ENCODE measurements at regions not wholly inside any gene's neighbourhood (a gene's known extent, or its start where the extent isn't known, plus 50 kb on each side); places are given as distances from the start of the nearest gene placed in this dataset.

DNA sequence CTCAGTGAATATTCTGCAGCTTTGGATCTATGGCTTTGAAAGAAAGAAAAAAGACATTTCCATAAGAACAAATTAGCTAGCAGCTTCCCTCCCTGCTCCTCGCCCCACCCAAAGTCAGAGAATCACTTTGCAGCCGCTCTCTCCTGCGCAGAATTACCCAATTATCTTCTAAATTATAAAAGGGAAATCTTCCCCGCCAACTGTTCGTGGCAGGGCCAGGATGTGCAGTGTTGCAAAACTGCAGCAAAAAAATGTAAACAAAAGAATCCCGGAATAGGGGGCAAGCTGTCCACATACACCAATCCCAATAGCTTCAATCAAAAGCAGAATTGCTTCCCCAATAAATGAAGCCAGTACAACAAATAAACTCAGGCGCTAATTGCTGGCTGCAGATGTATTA, 510.6 kb downstream of the RBFOX1 start:
- no peak overlapping the region for H2AFZ ChIP-seq (ENCODE audit: insufficient read depth, low read length, poor library complexity)
- no peaks in the 10 kb centered on the region for H3K79me2 ChIP-seq (ENCODE audit: control insufficient read depth, insufficient read depth, low read length, poor library complexity)
- no peak overlapping the region for H3K4me2 ChIP-seq (ENCODE audit: low read length)
- H3K14ac ChIP-seq (ENCODE audit: low read length) = no peak overlapping the region
- H3K9me3 ChIP-seq (ENCODE audit: insufficient read depth, low read depth, low read length) = no peaks in the 10 kb centered on the region
- no peak overlapping the region for H4K91ac ChIP-seq (ENCODE audit: low read depth, low read length)
- no CpG with 5 or more reads among the region's 7 CpGs for WGBS (ENCODE audit: extremely low coverage, insufficient coverage, insufficient read length)
- H3K4me1 ChIP-seq (ENCODE audit: control insufficient read depth in 1 of 2, insufficient read depth in 2 of 2, low read length in 2 of 2) = no peaks in the 10 kb centered on the region
- no peak overlapping the region for H3K18ac ChIP-seq (ENCODE audit: low read length)
- H3K79me1 ChIP-seq (ENCODE audit: low read length) = no peaks in the 10 kb centered on the region
- H4K8ac ChIP-seq (ENCODE audit: low read depth, low read length) = no peak overlapping the region
- H4K12ac ChIP-seq (ENCODE audit: low read depth, low read length) = no peak overlapping the region
- no peak overlapping the region for H2AK5ac ChIP-seq (ENCODE audit: low read length)
- H3K4me3 ChIP-seq (ENCODE audit: low read depth, low read length) = no peak overlapping the region
- no peak overlapping the region for H3K4ac ChIP-seq (ENCODE audit: low read depth, low read length)
- H3K27me3 ChIP-seq (ENCODE audit: insufficient read depth, low read length) = no peaks in the 10 kb centered on the region
- no peaks in the 10 kb centered on the region for H3K36me3 ChIP-seq (ENCODE audit: control insufficient read depth in 1 of 2, insufficient read depth in 2 of 2, low read length in 2 of 2)
- no peak overlapping the region for H3K27ac ChIP-seq (ENCODE audit: low read depth, low read length)
- no peak overlapping the region for H2BK12ac ChIP-seq (ENCODE audit: low read length)
- no peak overlapping the region for H2BK5ac ChIP-seq (ENCODE audit: low read depth, low read length, poor library complexity)
- H3K23ac ChIP-seq (ENCODE audit: low read length) = no peak overlapping the region
- no peak overlapping the region for H3K9ac ChIP-seq (ENCODE audit: low read length)
- no peak overlapping the region for H2BK120ac ChIP-seq (ENCODE audit: insufficient read depth, low read length, poor library complexity)
- no peak for DNase-seq

DNA sequence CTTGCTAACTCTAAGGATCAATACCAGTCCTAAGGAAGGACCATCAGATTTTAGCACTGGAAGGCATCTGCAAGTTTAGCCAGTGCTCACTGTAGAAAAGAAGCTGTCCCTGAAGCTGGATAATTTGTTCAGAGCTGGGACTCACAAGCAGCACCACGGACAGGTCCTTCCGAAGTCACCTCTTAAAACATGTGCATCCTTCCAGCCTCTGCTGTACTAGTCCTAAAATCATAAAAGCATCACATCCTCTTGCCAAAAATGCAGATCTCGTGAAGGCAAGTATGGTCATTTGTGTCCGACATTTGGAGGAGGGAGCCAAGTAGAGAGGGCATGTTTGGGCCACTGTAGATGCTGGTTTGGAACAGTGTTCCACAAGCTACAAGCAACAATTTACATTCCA, 506.9 kb downstream of the RBFOX1 start:
- no peak overlapping the region for H3K27ac ChIP-seq (ENCODE audit: low read depth, low read length)
- H3K4me3 ChIP-seq (ENCODE audit: low read depth, low read length) = no peak overlapping the region
- H3K79me1 ChIP-seq (ENCODE audit: low read length) = no peaks in the 10 kb centered on the region
- H3K14ac ChIP-seq (ENCODE audit: low read length) = no peak overlapping the region
- H3K9ac ChIP-seq (ENCODE audit: low read length) = no peak overlapping the region
- no peak overlapping the region for H3K23ac ChIP-seq (ENCODE audit: low read length)
- H2BK12ac ChIP-seq (ENCODE audit: low read length) = no peak overlapping the region
- H2AK5ac ChIP-seq (ENCODE audit: low read length) = no peak overlapping the region
- H4K12ac ChIP-seq (ENCODE audit: low read depth, low read length) = no peak overlapping the region
- H3K4ac ChIP-seq (ENCODE audit: low read depth, low read length) = no peak overlapping the region
- H3K9me3 ChIP-seq (ENCODE audit: insufficient read depth, low read depth, low read length) = no peaks in the 10 kb centered on the region
- no peaks in the 10 kb centered on the region for H3K36me3 ChIP-seq (ENCODE audit: control insufficient read depth in 1 of 2, insufficient read depth in 2 of 2, low read length in 2 of 2)
- H3K79me2 ChIP-seq (ENCODE audit: control insufficient read depth, insufficient read depth, low read length, poor library complexity) = no peaks in the 10 kb centered on the region
- H3K4me1 ChIP-seq (ENCODE audit: control insufficient read depth in 1 of 2, insufficient read depth in 2 of 2, low read length in 2 of 2) = no peaks in the 10 kb centered on the region
- no peak overlapping the region for H3K4me2 ChIP-seq (ENCODE audit: low read length)
- H2BK5ac ChIP-seq (ENCODE audit: low read depth, low read length, poor library complexity) = no peak overlapping the region
- H4K91ac ChIP-seq (ENCODE audit: low read depth, low read length) = no peak overlapping the region
- WGBS (ENCODE audit: extremely low coverage, insufficient coverage, insufficient read length) = no CpG with 5 or more reads among the region's 4 CpGs
- DNase-seq = no peak
- no peaks in the 10 kb centered on the region for H3K27me3 ChIP-seq (ENCODE audit: insufficient read depth, low read length)
- no peak overlapping the region for H2AFZ ChIP-seq (ENCODE audit: insufficient read depth, low read length, poor library complexity)
- no peak overlapping the region for H3K18ac ChIP-seq (ENCODE audit: low read length)
- H4K8ac ChIP-seq (ENCODE audit: low read depth, low read length) = no peak overlapping the region
- H2BK120ac ChIP-seq (ENCODE audit: insufficient read depth, low read length, poor library complexity) = no peak overlapping the region

DNA sequence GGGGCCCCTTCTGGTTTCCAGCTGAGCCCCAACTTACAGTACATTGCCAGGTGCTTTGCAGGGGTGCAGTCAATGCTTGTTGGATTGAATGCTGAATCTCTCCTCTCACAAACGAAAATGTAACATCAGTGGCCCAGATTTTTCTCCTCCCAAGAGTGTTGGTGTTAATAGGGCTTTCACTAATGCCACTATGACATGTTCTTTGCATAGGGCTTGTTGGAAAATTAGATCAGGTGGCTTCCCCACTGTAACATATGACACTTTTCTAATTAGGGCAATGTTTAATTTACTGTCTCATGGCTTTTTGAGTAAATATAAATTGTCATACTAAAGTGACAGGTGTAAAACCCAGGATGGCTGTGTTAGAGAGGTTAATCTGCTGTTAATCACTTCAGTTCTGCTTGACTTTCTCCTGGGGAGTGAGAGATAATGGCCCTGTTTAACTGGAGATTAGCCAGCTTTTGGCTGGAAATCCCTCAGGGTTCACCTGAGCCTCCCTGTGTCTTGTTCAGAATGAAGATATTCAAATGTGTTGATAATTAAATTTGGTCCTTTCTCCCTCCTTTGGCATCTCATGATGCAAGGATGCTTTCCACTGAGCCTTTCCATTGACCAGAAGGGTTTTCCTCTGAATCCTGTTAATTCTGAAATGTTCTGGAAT, 502.3 kb downstream of the RBFOX1 start:
- H3K9me3 ChIP-seq (ENCODE audit: insufficient read depth, low read depth, low read length) = no peaks in the 10 kb centered on the region
- no peaks in the 10 kb centered on the region for H3K79me2 ChIP-seq (ENCODE audit: control insufficient read depth, insufficient read depth, low read length, poor library complexity)
- H3K27me3 ChIP-seq (ENCODE audit: insufficient read depth, low read length) = no peaks in the 10 kb centered on the region
- H3K14ac ChIP-seq (ENCODE audit: low read length) = no peak overlapping the region
- no peak overlapping the region for H3K9ac ChIP-seq (ENCODE audit: low read length)
- no peak overlapping the region for H3K4me2 ChIP-seq (ENCODE audit: low read length)
- no CpG with 5 or more reads among the region's 1 CpG for WGBS (ENCODE audit: extremely low coverage, insufficient coverage, insufficient read length)
- H3K27ac ChIP-seq (ENCODE audit: low read depth, low read length) = no peak overlapping the region
- no peak overlapping the region for H4K91ac ChIP-seq (ENCODE audit: low read depth, low read length)
- H3K79me1 ChIP-seq (ENCODE audit: low read length) = no peaks in the 10 kb centered on the region
- H3K4me1 ChIP-seq (ENCODE audit: control insufficient read depth in 1 of 2, insufficient read depth in 2 of 2, low read length in 2 of 2) = no peaks in the 10 kb centered on the region
- H4K8ac ChIP-seq (ENCODE audit: low read depth, low read length) = no peak overlapping the region
- H3K23ac ChIP-seq (ENCODE audit: low read length) = no peak overlapping the region
- no peak overlapping the region for H2BK5ac ChIP-seq (ENCODE audit: low read depth, low read length, poor library complexity)
- no peak overlapping the region for H3K4ac ChIP-seq (ENCODE audit: low read depth, low read length)
- no peak overlapping the region for H3K4me3 ChIP-seq (ENCODE audit: low read depth, low read length)
- H3K36me3 ChIP-seq (ENCODE audit: control insufficient read depth in 1 of 2, insufficient read depth in 2 of 2, low read length in 2 of 2) = no peaks in the 10 kb centered on the region
- no peak overlapping the region for H2BK12ac ChIP-seq (ENCODE audit: low read length)
- H2BK120ac ChIP-seq (ENCODE audit: insufficient read depth, low read length, poor library complexity) = no peak overlapping the region
- H2AK5ac ChIP-seq (ENCODE audit: low read length) = no peak overlapping the region
- no peak for DNase-seq
- no peak overlapping the region for H4K12ac ChIP-seq (ENCODE audit: low read depth, low read length)
- no peak overlapping the region for H2AFZ ChIP-seq (ENCODE audit: insufficient read depth, low read length, poor library complexity)
- no peak overlapping the region for H3K18ac ChIP-seq (ENCODE audit: low read length)

DNA sequence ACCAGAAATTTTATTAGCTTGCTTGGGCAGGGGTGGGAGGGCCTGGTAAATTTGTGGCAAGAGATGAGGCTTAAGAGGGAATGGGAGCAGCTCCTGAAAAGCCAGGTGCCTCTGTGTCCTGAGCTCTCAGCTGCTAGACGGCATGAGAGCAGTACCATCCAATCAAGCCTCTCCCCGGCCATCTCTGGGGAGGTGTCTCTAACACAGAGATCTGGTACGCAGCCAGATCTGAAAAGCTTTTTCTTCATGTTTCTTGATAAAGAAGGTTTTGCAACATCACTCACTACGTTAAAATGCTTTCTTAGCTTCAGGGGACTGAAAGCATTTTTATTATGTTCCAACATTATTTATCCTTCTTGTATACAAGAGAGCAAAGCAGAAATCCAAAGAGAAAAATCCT, 488.2 kb downstream of the RBFOX1 start:
- H3K14ac ChIP-seq (ENCODE audit: low read length) = no peak overlapping the region
- no peaks in the 10 kb centered on the region for H3K79me2 ChIP-seq (ENCODE audit: control insufficient read depth, insufficient read depth, low read length, poor library complexity)
- H3K18ac ChIP-seq (ENCODE audit: low read length) = no peak overlapping the region
- no peak overlapping the region for H4K12ac ChIP-seq (ENCODE audit: low read depth, low read length)
- H2BK120ac ChIP-seq (ENCODE audit: insufficient read depth, low read length, poor library complexity) = no peak overlapping the region
- H3K9ac ChIP-seq (ENCODE audit: low read length) = no peak overlapping the region
- no peak overlapping the region for H3K4me3 ChIP-seq (ENCODE audit: low read depth, low read length)
- H3K23ac ChIP-seq (ENCODE audit: low read length) = no peak overlapping the region
- no peak overlapping the region for H3K4ac ChIP-seq (ENCODE audit: low read depth, low read length)
- WGBS (ENCODE audit: extremely low coverage, insufficient coverage, insufficient read length) = no CpG with 5 or more reads among the region's 4 CpGs
- no peaks in the 10 kb centered on the region for H3K9me3 ChIP-seq (ENCODE audit: insufficient read depth, low read depth, low read length)
- H2AFZ ChIP-seq (ENCODE audit: insufficient read depth, low read length, poor library complexity) = no peak overlapping the region
- no peak overlapping the region for H2BK12ac ChIP-seq (ENCODE audit: low read length)
- no peak overlapping the region for H2AK5ac ChIP-seq (ENCODE audit: low read length)
- no peak overlapping the region for H2BK5ac ChIP-seq (ENCODE audit: low read depth, low read length, poor library complexity)
- H4K91ac ChIP-seq (ENCODE audit: low read depth, low read length) = no peak overlapping the region
- H3K4me2 ChIP-seq (ENCODE audit: low read length) = no peak overlapping the region
- H4K8ac ChIP-seq (ENCODE audit: low read depth, low read length) = no peak overlapping the region
- no peak for DNase-seq
- H3K4me1 ChIP-seq (ENCODE audit: control insufficient read depth in 1 of 2, insufficient read depth in 2 of 2, low read length in 2 of 2) = no peaks in the 10 kb centered on the region
- H3K79me1 ChIP-seq (ENCODE audit: low read length) = no peaks in the 10 kb centered on the region
- H3K36me3 ChIP-seq (ENCODE audit: control insufficient read depth in 1 of 2, insufficient read depth in 2 of 2, low read length in 2 of 2) = no peaks in the 10 kb centered on the region
- H3K27me3 ChIP-seq (ENCODE audit: insufficient read depth, low read length) = no peaks in the 10 kb centered on the region
- no peak overlapping the region for H3K27ac ChIP-seq (ENCODE audit: low read depth, low read length)

Measured in trophoblast cell (in vitro differentiated cells and primary cell).